NCI-H748 treated with DMSO at 0.1 percent for 48 hours (cell line): ENCODE measurements at regions not wholly inside any gene's neighbourhood (a gene's known extent, or its start where the extent isn't known, plus 50 kb on each side); places are given as distances from the start of the nearest gene placed in this dataset.
"Not testable (repeated sequence)": the region's sequence is repeated elsewhere in the genome, so short reads cannot be mapped to it uniquely, and the experiment has no call there.

Experiments
- DNase-seq: peaks from one replicate; lab custom pipeline; 2025; lab: John Stamatoyannopoulos, UW

- DNase-seq: no peak
These were observed 60.3 kb upstream of the ZNF81 start for GRCh38 chrX:47776292-47777006.

GRCh38 chrX:47772764-47773163 is 63.9 kb upstream of the ZNF81 start:
- DNase-seq: no peak

GRCh38 chrX:47771473-47771872 is 65.2 kb upstream of the ZNF81 start:
- no peak for DNase-seq

DNA sequence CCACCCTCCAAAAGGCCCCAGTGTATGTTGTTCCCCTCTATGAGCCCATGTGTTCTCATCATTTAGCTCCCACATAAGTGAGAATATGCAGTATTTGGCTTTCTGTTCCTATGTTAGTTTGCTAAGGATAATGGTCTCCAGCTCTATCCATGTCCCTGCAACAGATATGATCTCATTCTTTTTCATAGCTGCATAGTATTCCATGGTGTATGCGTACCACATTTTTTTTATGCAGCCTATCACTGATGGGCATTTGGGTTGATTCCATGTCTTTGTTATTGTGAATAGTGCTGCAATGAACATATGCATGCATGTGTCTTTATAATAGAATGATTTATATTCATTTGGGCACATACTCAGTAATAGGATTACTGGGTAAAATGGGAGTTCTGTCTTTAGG is 73.9 kb upstream of the ZNF81 start:
- DNase-seq: not testable (repeated sequence)

DNA sequence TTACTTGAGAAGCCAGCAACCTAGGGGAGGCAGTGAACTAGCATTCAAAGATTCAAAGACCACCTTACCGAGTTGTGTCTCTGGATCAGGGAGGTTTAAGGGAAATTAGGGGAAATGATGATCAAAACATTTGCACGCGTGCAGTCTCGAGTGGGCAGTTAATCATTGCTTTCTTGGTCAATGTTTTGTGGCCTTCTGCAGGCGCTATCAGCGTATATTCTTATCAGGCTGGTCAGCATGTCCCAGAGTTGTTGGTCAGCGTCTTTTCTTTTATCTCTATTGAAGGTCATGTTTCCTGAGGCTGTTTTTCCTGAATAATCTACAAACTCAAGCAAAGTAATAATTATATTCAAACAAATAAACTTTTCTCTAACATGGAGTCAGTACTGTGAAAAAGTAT is 84.0 kb upstream of the ZNF81 start:
- no peak for DNase-seq

- peak; percentile 0 for DNase-seq
These were observed 85.0 kb upstream of the ZNF81 start for GRCh38 chrX:47751670-47752069.

GRCh38 chrX:47749185-47749967 is 87.3 kb upstream of the ZNF81 start:
- DNase-seq: no peak

DNA sequence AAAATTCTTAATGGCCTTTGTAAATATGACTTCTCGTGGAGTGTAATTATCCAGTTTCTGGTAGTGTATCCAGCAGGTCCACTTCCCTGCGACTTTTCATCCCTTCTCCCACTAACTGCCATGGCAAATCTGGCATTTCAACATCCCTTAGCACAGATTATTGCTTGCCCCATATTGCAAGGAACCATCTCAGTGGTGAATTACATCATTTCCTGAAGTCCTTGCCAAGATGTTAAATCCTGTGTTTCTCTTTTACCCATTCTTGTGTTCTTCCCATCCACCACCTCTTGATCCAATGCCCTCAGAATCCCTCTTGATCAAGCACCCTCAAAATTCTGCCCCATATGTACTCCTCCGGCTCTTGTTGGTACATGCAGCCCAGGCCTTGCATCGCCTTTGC is 88.1 kb upstream of the ZNF81 start:
- no peak for DNase-seq

GRCh38 chrX:47746446-47746845 is 87.5 kb upstream of the UXT start:
- no peak for DNase-seq

DNA sequence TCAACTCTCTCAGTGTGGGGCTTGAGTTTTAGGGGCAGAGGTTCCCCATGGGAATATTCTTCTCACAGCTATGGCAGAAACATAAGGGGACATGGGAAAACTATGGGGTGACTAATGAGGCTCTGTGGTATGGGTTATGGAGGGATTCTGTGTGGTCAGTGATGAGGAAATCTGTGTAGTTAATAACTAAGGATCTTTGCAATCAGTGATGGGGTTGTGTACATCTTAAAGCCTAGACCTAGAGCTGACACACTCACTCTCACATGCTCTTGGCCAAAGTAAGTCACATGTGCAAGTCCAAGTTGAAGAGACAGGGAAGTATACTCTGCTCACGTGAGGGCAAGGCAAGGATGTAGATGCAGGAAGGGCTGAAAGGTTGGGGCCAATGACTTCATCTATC is 86.4 kb upstream of the UXT start:
- no peak for DNase-seq

DNA sequence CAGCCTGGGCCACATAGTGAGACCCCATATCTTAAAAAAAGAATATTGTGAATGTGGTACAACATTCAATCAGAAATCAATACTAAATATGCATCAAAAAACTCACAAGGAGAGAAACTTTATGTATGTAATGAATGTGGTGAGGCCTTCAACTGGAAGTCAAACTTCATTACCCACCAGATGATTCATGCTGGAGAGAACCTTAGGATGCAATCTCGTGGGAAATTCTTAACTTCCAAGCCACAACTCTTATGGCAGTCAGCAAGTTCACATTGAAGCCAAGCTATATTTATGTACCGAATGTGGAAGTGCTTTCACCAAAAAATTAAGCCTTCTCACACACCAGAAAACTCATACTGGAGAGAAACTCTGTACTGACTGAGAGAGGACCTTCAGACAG is 84.5 kb upstream of the UXT start:
- no peak for DNase-seq

- DNase-seq: not testable (repeated sequence)
These were observed 79.9 kb upstream of the UXT start for GRCh38 chrX:47738870-47739269.

GRCh38 chrX:47723689-47724088 is 64.7 kb upstream of the UXT start:
- DNase-seq: no peak

GRCh38 chrX:47723083-47723482 is 64.1 kb upstream of the UXT start:
- no peak for DNase-seq

- DNase-seq: no peak
These were observed 63.3 kb upstream of the UXT start for GRCh38 chrX:47722260-47722659.

- not testable (repeated sequence) for DNase-seq
These were observed 56.1 kb upstream of the UXT start for GRCh38 chrX:47715078-47715477.

- DNase-seq: not testable (repeated sequence)
These were observed 53.7 kb upstream of the UXT start for GRCh38 chrX:47712675-47713074.

- no peak for DNase-seq
These were observed 51.3 kb upstream of the UXT start for GRCh38 chrX:47710252-47710651.
